IPS-20b (cell line): ENCODE measurements at regions not wholly inside any gene's neighbourhood (a gene's known extent, or its start where the extent isn't known, plus 50 kb on each side); places are given as distances from the start of the nearest gene placed in this dataset.

Experiments
- H3K27ac ChIP-seq: one replicate; pipeline ENCODE4 v1.5.1; 2013; ENCODE audit warnings: low read length
- H3K27me3 ChIP-seq: 2 replicates; pipeline ENCODE4 v1.6.1; 2013; ENCODE audit warnings: mild to moderate bottlenecking, low read length, inconsistent platforms; ENCODE audit not compliant: insufficient read depth
- H3K36me3 ChIP-seq: 2 replicates; pipeline ENCODE4 v1.6.1; 2013; ENCODE audit warnings: low read depth, mild to moderate bottlenecking, inconsistent platforms, low read length, moderate library complexity; ENCODE audit not compliant: insufficient read depth
- H3K4me1 ChIP-seq: 2 replicates; pipeline ENCODE4 v1.6.1; 2013; ENCODE audit warnings: mild to moderate bottlenecking, control low read depth, inconsistent platforms, low read length, moderate library complexity; ENCODE audit not compliant: insufficient read depth
- H3K4me3 ChIP-seq: 2 replicates; pipeline ENCODE4 v1.5.1; 2013; ENCODE audit warnings: mild to moderate bottlenecking, low read length, inconsistent platforms
- H3K9ac ChIP-seq: 2 replicates; pipeline ENCODE4 v1.6.1; 2013; ENCODE audit warnings: low read depth, mild to moderate bottlenecking, inconsistent platforms, low read length, moderate library complexity
- H3K9me3 ChIP-seq: 2 replicates; pipeline ENCODE4 v1.6.1; 2013; ENCODE audit warnings: mild to moderate bottlenecking, low read depth, low read length, inconsistent platforms; ENCODE audit not compliant: insufficient read depth

DNA sequence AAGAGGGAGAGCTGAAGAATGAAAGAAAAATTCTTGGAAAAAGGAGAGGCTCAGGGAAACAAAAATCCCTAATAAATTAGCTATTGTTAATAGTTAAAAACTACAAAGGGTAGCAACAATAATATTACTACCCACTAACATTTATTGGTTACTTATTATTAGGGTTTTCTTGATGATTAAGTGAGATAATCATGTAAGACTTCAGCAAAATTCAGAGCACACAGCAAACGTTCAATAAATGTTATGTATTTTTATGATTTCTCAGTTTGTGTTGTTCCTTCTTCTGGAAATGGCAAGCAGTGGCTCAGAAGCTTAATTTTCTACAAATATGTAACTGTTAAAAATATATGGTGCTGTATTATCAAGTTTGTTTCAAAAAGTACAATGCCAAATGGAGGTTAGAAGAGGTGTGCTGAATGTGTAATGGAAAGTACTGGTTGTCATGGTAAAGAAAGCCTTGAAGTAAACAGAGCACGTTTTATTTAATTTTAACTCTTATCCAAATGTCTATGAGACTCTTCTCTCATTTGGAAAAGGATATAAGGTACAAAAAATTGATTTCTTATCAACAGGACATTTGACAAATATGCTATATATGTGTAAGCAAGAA lies 226.0 kb upstream of the ATP10B start:
- H3K9ac ChIP-seq: no peak overlapping the region

GRCh38 chr5:161077496-161077895 lies 225.5 kb upstream of the ATP10B start:
- H3K27me3 ChIP-seq: no peaks in the 10 kb centered on the region
- H3K27ac ChIP-seq: no peak overlapping the region

More for the DNA sequence above, 226.0 kb upstream of the ATP10B start:
- H3K4me3 ChIP-seq: no peak overlapping the region
- no peak overlapping the region for H3K27ac ChIP-seq
- H3K36me3 ChIP-seq: no peaks in the 10 kb centered on the region
- H3K27me3 ChIP-seq: no peaks in the 10 kb centered on the region
- no peaks in the 10 kb centered on the region for H3K9me3 ChIP-seq
- H3K4me1 ChIP-seq: no peaks in the 10 kb centered on the region

GRCh38 chr5:161064781-161065180 lies 212.8 kb upstream of the ATP10B start:
- Histone ChIP-seq H3K9me3 (no peaks in the 10 kb centered on the region), H3K27me3 (no peaks in the 10 kb centered on the region), H3K36me3 (no peaks in the 10 kb centered on the region), H3K27ac (no peak overlapping the region), H3K4me1 (no peaks in the 10 kb centered on the region; the same call in 1 of the 2 replicates), H3K4me3 (no peak overlapping the region), H3K9ac (no peak overlapping the region)

More at GRCh38 chr5:161077496-161077895, 225.5 kb upstream of the ATP10B start:
- Histone ChIP-seq H3K4me3 (no peak overlapping the region), H3K4me1 (no peaks in the 10 kb centered on the region), H3K36me3 (no peaks in the 10 kb centered on the region), H3K9me3 (no peaks in the 10 kb centered on the region), H3K9ac (no peak overlapping the region)

- H3K9ac ChIP-seq: no peak overlapping the region
- no peak overlapping the region for H3K27ac ChIP-seq
- no peak overlapping the region for H3K4me3 ChIP-seq
- no peaks in the 10 kb centered on the region; the same call in 1 of the 2 replicates for H3K4me1 ChIP-seq
- no peaks in the 10 kb centered on the region for H3K27me3 ChIP-seq
- no peaks in the 10 kb centered on the region for H3K36me3 ChIP-seq
- H3K9me3 ChIP-seq: no peaks in the 10 kb centered on the region
Measured at GRCh38 chr5:161064297-161064696, 212.3 kb upstream of the ATP10B start.

DNA sequence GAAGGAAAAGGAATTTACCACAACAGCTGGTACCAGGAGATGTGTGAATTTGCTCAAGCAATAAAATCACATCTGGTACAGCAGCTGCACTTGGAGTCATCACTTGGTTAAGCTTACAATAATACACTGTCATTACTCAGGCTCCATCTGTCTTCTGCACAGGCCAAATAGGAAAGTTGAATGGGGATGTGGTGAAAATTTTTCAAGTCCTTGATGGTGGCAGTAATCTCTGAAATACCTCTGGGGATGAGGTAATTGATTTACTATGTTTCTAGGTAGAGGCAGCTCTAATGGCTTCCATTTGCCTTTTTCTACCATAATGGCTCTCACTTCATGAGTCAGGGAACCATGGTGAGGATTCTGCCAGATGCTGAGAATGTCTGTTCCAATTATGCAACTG lies 206.8 kb upstream of the ATP10B start:
- Histone ChIP-seq H3K4me3 (no peak overlapping the region), H3K9me3 (no peaks in the 10 kb centered on the region), H3K4me1 (no peaks in the 10 kb centered on the region), H3K27me3 (no peaks in the 10 kb centered on the region), H3K27ac (no peak overlapping the region), H3K36me3 (no peaks in the 10 kb centered on the region), H3K9ac (no peak overlapping the region)

DNA sequence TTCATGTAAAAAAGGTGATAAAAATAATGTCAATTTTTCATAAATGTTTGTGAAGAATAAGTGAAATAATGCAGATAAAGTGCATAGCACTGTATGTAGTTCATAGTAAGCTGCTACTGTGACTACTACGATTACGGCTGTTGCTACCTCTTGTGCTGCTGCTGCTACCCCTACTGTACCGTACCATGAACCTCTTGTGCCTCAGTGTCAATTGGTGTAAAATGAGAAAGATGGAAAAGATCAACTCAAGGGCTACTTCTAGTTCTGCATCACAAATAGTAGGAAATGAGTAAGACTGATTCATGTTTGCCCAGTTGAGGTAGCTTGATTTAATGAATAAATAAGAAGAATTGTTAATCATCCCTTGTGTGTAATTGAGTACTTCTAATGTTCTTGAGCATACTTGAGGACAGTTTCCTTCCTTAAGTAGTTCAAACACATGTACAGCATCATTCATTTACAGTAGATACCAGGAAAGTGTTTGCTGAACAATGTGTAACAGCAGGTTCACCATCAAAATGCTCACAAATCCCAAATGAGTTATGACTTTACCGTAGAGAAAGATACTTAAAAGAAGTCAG lies 200.0 kb upstream of the ATP10B start:
- Histone ChIP-seq H3K36me3 (no peaks in the 10 kb centered on the region), H3K27me3 (no peaks in the 10 kb centered on the region), H3K27ac (no peak overlapping the region), H3K9ac (no peak overlapping the region), H3K4me1 (no peaks in the 10 kb centered on the region), H3K4me3 (no peak overlapping the region), H3K9me3 (no peaks in the 10 kb centered on the region)

DNA sequence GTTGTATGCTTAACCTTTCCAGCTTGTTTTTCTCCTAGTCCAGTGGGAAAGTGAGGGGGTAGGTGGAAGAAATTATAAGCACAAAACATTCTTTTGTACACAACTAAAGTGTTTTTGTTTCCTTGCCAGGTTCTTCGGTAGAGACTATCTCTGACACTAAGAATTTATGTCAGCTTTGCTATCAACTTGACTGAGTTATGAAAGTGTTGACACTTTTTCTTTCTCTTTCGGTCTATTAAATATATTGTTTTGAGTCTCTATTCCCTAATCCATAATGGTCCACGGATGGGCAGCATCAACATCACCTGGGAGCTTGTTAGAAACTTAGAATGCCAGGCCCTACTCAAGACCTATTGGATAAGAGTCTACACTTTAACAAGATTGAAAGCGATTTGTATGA lies 195.0 kb upstream of the ATP10B start:
- Histone ChIP-seq H3K27me3 (no peaks in the 10 kb centered on the region), H3K36me3 (no peaks in the 10 kb centered on the region), H3K9me3 (no peaks in the 10 kb centered on the region), H3K4me1 (no peaks in the 10 kb centered on the region), H3K4me3 (no peak overlapping the region), H3K9ac (no peak overlapping the region), H3K27ac (no peak overlapping the region)

- Histone ChIP-seq H3K27me3 (no peaks in the 10 kb centered on the region), H3K4me3 (no peak overlapping the region), H3K4me1 (no peaks in the 10 kb centered on the region), H3K27ac (no peak overlapping the region), H3K9me3 (no peaks in the 10 kb centered on the region), H3K9ac (no peak overlapping the region), H3K36me3 (no peaks in the 10 kb centered on the region)
Measured at GRCh38 chr5:161042862-161043261, 190.9 kb upstream of the ATP10B start.

DNA sequence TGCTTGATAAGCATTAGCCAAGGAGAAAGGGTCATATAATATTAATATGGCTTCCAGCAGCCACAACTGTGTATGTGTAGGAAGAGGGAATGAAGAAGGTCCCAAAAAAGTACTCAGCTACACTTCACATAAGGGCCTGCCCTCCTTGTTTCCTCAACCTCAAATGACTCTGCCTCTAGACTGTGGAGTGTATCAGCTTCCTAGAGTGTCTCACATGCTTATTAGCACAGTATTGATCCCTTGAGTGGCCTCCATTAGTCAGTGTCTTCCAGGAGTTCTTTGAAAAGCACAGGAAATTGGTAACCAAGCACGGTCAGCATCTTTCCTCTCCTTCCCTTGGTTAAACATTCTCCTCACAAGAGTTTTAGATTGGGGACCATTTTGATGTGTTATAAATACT lies 190.4 kb upstream of the ATP10B start:
- Histone ChIP-seq H3K9ac (no peak overlapping the region), H3K36me3 (no peaks in the 10 kb centered on the region), H3K9me3 (no peaks in the 10 kb centered on the region), H3K27ac (no peak overlapping the region), H3K4me1 (no peaks in the 10 kb centered on the region), H3K4me3 (no peak overlapping the region), H3K27me3 (no peaks in the 10 kb centered on the region)

- Histone ChIP-seq H3K9ac (no peak overlapping the region), H3K4me1 (no peaks in the 10 kb centered on the region), H3K9me3 (no peaks in the 10 kb centered on the region), H3K27ac (no peak overlapping the region), H3K36me3 (no peaks in the 10 kb centered on the region), H3K4me3 (no peak overlapping the region), H3K27me3 (no peaks in the 10 kb centered on the region)
Measured at GRCh38 chr5:161040818-161041217, 188.8 kb upstream of the ATP10B start.

GRCh38 chr5:161036296-161036695 lies 184.3 kb upstream of the ATP10B start:
- Histone ChIP-seq H3K9me3 (no peaks in the 10 kb centered on the region), H3K27me3 (no peaks in the 10 kb centered on the region), H3K4me1 (no peaks in the 10 kb centered on the region), H3K36me3 (no peaks in the 10 kb centered on the region), H3K27ac (no peak overlapping the region), H3K4me3 (no peak overlapping the region), H3K9ac (no peak overlapping the region)

- Histone ChIP-seq H3K4me3 (no peak overlapping the region), H3K9ac (no peak overlapping the region), H3K27me3 (no peaks in the 10 kb centered on the region), H3K4me1 (no peaks in the 10 kb centered on the region), H3K36me3 (no peaks in the 10 kb centered on the region), H3K27ac (no peak overlapping the region), H3K9me3 (no peaks in the 10 kb centered on the region)
Measured at GRCh38 chr5:161034451-161034850, 182.4 kb upstream of the ATP10B start.
